Activated CD4-positive, alpha-beta T cell treated with anti-CD3 and anti-CD28 coated beads for 24 hours (primary cell): ENCODE measurements at regions not wholly inside any gene's neighbourhood (a gene's known extent, or its start where the extent isn't known, plus 50 kb on each side); places are given as distances from the start of the nearest gene placed in this dataset.
"Not testable (repeated sequence)": the region's sequence is repeated elsewhere in the genome, so short reads cannot be mapped to it uniquely, and the experiment has no call there.

ENCODE experiments used
- DNase-seq, 2 donors: peaks; one replicate each; pipeline ENCODE4 v3.0.0-alpha.2; 2020; ENCODE audit warnings: low read depth in 2 of 2

- DNase-seq = not testable (repeated sequence)
Measured at GRCh38 chr10:107950411-107951062, 786.0 kb upstream of the SORCS1 start.

- no peak for DNase-seq
Measured at GRCh38 chr10:107942826-107943225, 778.3 kb upstream of the SORCS1 start.

GRCh38 chr10:107933076-107933475 is 768.6 kb upstream of the SORCS1 start:
- DNase-seq = no peak

- no peak for DNase-seq
Measured at GRCh38 chr10:107931808-107932207, 767.3 kb upstream of the SORCS1 start.

- no peak for DNase-seq
Measured at GRCh38 chr10:107930037-107930436, 765.5 kb upstream of the SORCS1 start.

GRCh38 chr10:107924458-107924857 is 760.0 kb upstream of the SORCS1 start:
- no peak for DNase-seq

- DNase-seq = no peak
Measured at GRCh38 chr10:107919626-107920235, 755.2 kb upstream of the SORCS1 start.

- DNase-seq = no peak
Measured at GRCh38 chr10:107918171-107918570, 753.7 kb upstream of the SORCS1 start.

GRCh38 chr10:107915215-107915610 is 750.7 kb upstream of the SORCS1 start:
- DNase-seq = no peak

- no peak for DNase-seq
Measured at GRCh38 chr10:107914450-107915214, 750.1 kb upstream of the SORCS1 start.

- DNase-seq = no peak
Measured at GRCh38 chr10:107913317-107914294, 749.1 kb upstream of the SORCS1 start.

GRCh38 chr10:107901076-107901475 is 736.6 kb upstream of the SORCS1 start:
- DNase-seq = no peak

- no peak for DNase-seq
Measured at GRCh38 chr10:107900131-107900530, 735.6 kb upstream of the SORCS1 start.

GRCh38 chr10:107899502-107900062 is 735.1 kb upstream of the SORCS1 start:
- DNase-seq = no peak

- no peak for DNase-seq
Measured at GRCh38 chr10:107899075-107899474, 734.6 kb upstream of the SORCS1 start.

- no peak for DNase-seq
Measured at GRCh38 chr10:107898392-107898791, 733.9 kb upstream of the SORCS1 start.

GRCh38 chr10:107894516-107894915 is 730.0 kb upstream of the SORCS1 start:
- no peak for DNase-seq

GRCh38 chr10:107889105-107889504 is 724.6 kb upstream of the SORCS1 start:
- no peak for DNase-seq

- DNase-seq = no peak
Measured at GRCh38 chr10:107880185-107880584, 715.7 kb upstream of the SORCS1 start.

GRCh38 chr10:107873007-107873406 is 708.5 kb upstream of the SORCS1 start:
- DNase-seq = no peak

GRCh38 chr10:107865691-107866090 is 701.2 kb upstream of the SORCS1 start:
- DNase-seq = no peak
